ENCODE measurements at regions not wholly inside any gene's neighbourhood (a gene's known extent, or its start where the extent isn't known, plus 50 kb on each side); places are given as distances from the start of the nearest gene placed in this dataset.

DNA sequence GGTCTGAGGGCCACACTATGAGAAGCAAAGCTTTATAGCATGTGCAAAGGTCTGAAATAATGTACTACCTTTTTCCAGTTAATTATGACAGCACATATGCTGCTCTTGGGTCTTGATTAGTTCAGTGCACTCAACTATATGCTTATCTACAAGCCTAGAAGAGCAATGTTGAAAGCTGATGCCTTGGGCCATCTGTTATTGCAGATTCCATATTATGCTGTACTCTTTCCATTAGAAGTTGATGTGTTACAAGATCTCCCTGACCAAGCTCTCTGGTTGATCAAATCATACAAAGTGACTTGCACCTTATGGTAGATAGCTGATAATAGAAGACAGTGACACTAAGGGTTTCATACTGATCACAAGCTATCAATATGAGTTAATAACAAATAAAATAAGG, 327.3 kb downstream of the FRK start:
- Histone ChIP-seq H3K4me1 (ENCODE audit: control extremely low read depth in 1 of 4, control insufficient read depth in 4 of 4, insufficient read depth in 4 of 4, low read length in 3 of 4) (no peaks in the 10 kb centered on the region), H3K27ac (ENCODE audit: insufficient read depth in 1 of 2, low read depth in 1 of 2, low read length in 2 of 2, poor library complexity in 1 of 2, severe bottlenecking in 2 of 2) (no peak overlapping the region), H3K36me3 (ENCODE audit: control insufficient read depth in 4 of 4, insufficient read depth in 4 of 4, low read length in 3 of 4) (no peaks in the 10 kb centered on the region), H3K9me3 (ENCODE audit: control extremely low read depth in 1 of 5, control insufficient read depth in 4 of 5, insufficient read depth in 2 of 5, low read depth in 1 of 5, low read length in 4 of 5) (peaks cover 0 to 4% (median 0%) of the 10 kb centered on the region in 5 experiments), H3K4me3 (ENCODE audit: control insufficient read depth in 1 of 7, extremely low read depth in 1 of 7, insufficient read depth in 4 of 7, low read depth in 2 of 7, low read length in 6 of 7) (no peak overlapping the region), H3K27me3 (replicated peaks in 2 of 5; ENCODE audit: control insufficient read depth in 4 of 5, insufficient read depth in 5 of 5, low read length in 4 of 5) (no peaks in the 10 kb centered on the region)
- ChIA-PET POLR2A (no interaction called here), CTCF (no interaction called here)
- DNase-seq: no peak

DNA sequence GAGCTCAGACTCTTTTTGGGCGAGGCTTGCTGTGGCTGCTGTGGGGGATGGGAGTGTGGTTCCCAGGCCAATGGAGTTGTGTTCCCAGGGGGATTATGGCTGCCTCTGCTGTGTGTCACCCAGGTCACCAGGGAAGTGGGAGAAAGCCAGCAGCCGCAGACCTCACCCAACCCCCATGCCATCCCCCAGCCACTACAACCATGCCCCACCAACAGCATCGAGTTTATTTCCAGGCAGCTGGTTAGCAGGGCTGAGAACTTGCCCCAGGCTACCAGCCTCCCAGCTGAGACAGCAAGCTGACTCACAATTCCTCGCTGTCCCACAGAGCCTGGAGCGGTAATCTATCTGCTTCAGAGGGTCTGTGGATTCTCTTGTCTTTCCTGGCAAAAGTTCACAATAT, 331.7 kb downstream of the FRK start:
- Histone ChIP-seq H3K4me3 (ENCODE audit: control insufficient read depth in 1 of 7, extremely low read depth in 1 of 7, insufficient read depth in 4 of 7, low read depth in 2 of 7, low read length in 6 of 7) (no peak overlapping the region), H3K4me1 (ENCODE audit: control extremely low read depth in 1 of 4, control insufficient read depth in 4 of 4, insufficient read depth in 4 of 4, low read length in 3 of 4) (no peaks in the 10 kb centered on the region), H3K27ac (ENCODE audit: insufficient read depth in 1 of 2, low read depth in 1 of 2, low read length in 2 of 2, poor library complexity in 1 of 2, severe bottlenecking in 2 of 2) (no peak overlapping the region), H3K9me3 (ENCODE audit: control extremely low read depth in 1 of 5, control insufficient read depth in 4 of 5, insufficient read depth in 2 of 5, low read depth in 1 of 5, low read length in 4 of 5) (no peaks in the 10 kb centered on the region), H3K36me3 (ENCODE audit: control insufficient read depth in 4 of 4, insufficient read depth in 4 of 4, low read length in 3 of 4) (no peaks in the 10 kb centered on the region), H3K27me3 (replicated peaks in 2 of 5; ENCODE audit: control insufficient read depth in 4 of 5, insufficient read depth in 5 of 5, low read length in 4 of 5) (no peaks in the 10 kb centered on the region)
- ChIA-PET CTCF (no interaction called here), POLR2A (no interaction called here)
- no peak for DNase-seq
- WGBS (ENCODE audit: insufficient coverage): 85% methylated on average over 4 of the region's 5 CpGs

DNA sequence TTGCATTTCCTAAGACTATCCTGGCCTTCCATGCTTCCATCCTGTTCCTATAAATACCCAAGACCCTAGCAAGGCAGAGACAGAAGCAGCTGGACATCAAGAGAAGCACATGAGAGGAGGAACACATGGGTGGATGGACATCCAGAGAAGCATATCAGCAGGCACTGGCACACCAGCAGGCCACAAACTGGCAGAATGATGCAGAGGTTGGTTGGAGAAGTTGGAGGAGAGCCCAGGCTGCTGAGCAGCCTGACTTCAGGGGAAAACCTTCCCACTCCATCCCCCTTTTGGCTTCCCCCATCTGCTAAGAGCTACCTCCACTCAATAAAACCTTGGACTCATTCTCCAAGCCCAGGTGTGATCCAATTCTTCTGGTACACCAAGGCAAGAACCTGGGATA, 332.5 kb downstream of the FRK start:
- Histone ChIP-seq H3K9me3 (ENCODE audit: control extremely low read depth in 1 of 5, control insufficient read depth in 4 of 5, insufficient read depth in 2 of 5, low read depth in 1 of 5, low read length in 4 of 5) (no peaks in the 10 kb centered on the region), H3K4me1 (ENCODE audit: control extremely low read depth in 1 of 4, control insufficient read depth in 4 of 4, insufficient read depth in 4 of 4, low read length in 3 of 4) (no peaks in the 10 kb centered on the region), H3K36me3 (ENCODE audit: control insufficient read depth in 4 of 4, insufficient read depth in 4 of 4, low read length in 3 of 4) (no peaks in the 10 kb centered on the region), H3K4me3 (ENCODE audit: control insufficient read depth in 1 of 7, extremely low read depth in 1 of 7, insufficient read depth in 4 of 7, low read depth in 2 of 7, low read length in 6 of 7) (no peak overlapping the region), H3K27ac (ENCODE audit: insufficient read depth in 1 of 2, low read depth in 1 of 2, low read length in 2 of 2, poor library complexity in 1 of 2, severe bottlenecking in 2 of 2) (no peak overlapping the region), H3K27me3 (replicated peaks in 2 of 5; ENCODE audit: control insufficient read depth in 4 of 5, insufficient read depth in 5 of 5, low read length in 4 of 5) (no peaks in the 10 kb centered on the region)
- CTCF ChIA-PET: no interaction called here
- DNase-seq: no peak
- POLR2A ChIA-PET: no interaction called here

DNA sequence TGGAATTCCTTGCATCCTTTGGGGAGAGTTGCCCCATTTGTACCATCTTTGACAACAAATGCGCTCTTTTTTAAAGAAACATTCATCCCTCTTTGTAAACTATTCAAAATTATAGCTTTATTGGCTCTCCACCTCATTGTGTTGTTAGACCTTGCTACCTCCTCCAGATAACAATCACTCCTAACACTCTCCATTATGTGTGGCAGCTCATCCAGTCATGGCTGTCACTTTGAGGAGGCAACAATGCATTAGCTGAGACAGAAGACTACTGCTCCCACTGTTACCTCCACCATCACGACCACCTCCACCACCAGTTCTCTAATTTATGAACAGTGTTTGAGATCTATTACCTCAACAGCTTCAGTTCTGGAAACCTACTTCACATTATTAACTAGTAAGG, 339.1 kb downstream of the FRK start:
- DNase-seq: no peak
- ChIA-PET POLR2A (no interaction called here), CTCF (interaction anchor here (0.7 kb wide), 1 partner anchor 13 kb away, joined by 3 read pairs; no protein-coding TSS in a partner anchor)
- H3K27ac ChIP-seq (ENCODE audit: insufficient read depth in 1 of 2, low read depth in 1 of 2, low read length in 2 of 2, poor library complexity in 1 of 2, severe bottlenecking in 2 of 2): no peak overlapping the region
- H3K36me3 ChIP-seq (ENCODE audit: control insufficient read depth in 4 of 4, insufficient read depth in 4 of 4, low read length in 3 of 4): no peaks in the 10 kb centered on the region
- H3K9me3 ChIP-seq (ENCODE audit: control extremely low read depth in 1 of 5, control insufficient read depth in 4 of 5, insufficient read depth in 2 of 5, low read depth in 1 of 5, low read length in 4 of 5): peaks cover 0 to 1% (median 0%) of the 10 kb centered on the region in 5 experiments
- H3K27me3 ChIP-seq (replicated peaks in 2 of 5; ENCODE audit: control insufficient read depth in 4 of 5, insufficient read depth in 5 of 5, low read length in 4 of 5): no peaks in the 10 kb centered on the region
- H3K4me1 ChIP-seq (ENCODE audit: control extremely low read depth in 1 of 4, control insufficient read depth in 4 of 4, insufficient read depth in 4 of 4, low read length in 3 of 4): no peaks in the 10 kb centered on the region
- 92% methylated on average over 2 of the region's 2 CpGs for WGBS (ENCODE audit: insufficient coverage)
- no peak overlapping the region for H3K4me3 ChIP-seq (ENCODE audit: control insufficient read depth in 1 of 7, extremely low read depth in 1 of 7, insufficient read depth in 4 of 7, low read depth in 2 of 7, low read length in 6 of 7)

DNA sequence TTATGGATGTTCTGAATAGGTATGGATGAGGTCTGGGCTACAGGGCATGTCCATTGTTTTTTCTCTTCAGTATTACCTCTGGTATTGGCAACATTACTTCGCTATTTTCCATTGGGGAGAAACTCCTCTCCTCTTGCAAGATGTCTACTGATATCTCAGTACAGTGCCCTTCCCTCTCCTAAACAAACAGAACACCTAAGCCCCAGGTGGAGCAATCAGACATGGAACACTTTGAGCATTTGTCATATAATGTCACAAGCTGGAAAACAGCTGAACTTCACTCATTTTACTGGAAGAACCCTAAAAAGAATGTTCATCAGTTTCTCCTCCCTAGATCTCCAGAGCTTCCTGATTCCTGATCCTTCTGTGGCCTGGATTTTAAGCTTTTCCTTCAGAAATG, 339.8 kb downstream of the FRK start:
- H3K27me3 ChIP-seq (replicated peaks in 2 of 5; ENCODE audit: control insufficient read depth in 4 of 5, insufficient read depth in 5 of 5, low read length in 4 of 5): no peaks in the 10 kb centered on the region
- ChIA-PET CTCF (no interaction called here), POLR2A (no interaction called here)
- H3K4me1 ChIP-seq (ENCODE audit: control extremely low read depth in 1 of 4, control insufficient read depth in 4 of 4, insufficient read depth in 4 of 4, low read length in 3 of 4): no peaks in the 10 kb centered on the region
- H3K27ac ChIP-seq (ENCODE audit: insufficient read depth in 1 of 2, low read depth in 1 of 2, low read length in 2 of 2, poor library complexity in 1 of 2, severe bottlenecking in 2 of 2): no peak overlapping the region
- no peaks in the 10 kb centered on the region for H3K36me3 ChIP-seq (ENCODE audit: control insufficient read depth in 4 of 4, insufficient read depth in 4 of 4, low read length in 3 of 4)
- no peak overlapping the region for H3K4me3 ChIP-seq (ENCODE audit: control insufficient read depth in 1 of 7, extremely low read depth in 1 of 7, insufficient read depth in 4 of 7, low read depth in 2 of 7, low read length in 6 of 7)
- peaks cover 0 to 1% (median 0%) of the 10 kb centered on the region in 5 experiments for H3K9me3 ChIP-seq (ENCODE audit: control extremely low read depth in 1 of 5, control insufficient read depth in 4 of 5, insufficient read depth in 2 of 5, low read depth in 1 of 5, low read length in 4 of 5)
- no peak for DNase-seq
- 80% methylated on average over 1 of the region's 1 CpG for WGBS (ENCODE audit: insufficient coverage)

DNA sequence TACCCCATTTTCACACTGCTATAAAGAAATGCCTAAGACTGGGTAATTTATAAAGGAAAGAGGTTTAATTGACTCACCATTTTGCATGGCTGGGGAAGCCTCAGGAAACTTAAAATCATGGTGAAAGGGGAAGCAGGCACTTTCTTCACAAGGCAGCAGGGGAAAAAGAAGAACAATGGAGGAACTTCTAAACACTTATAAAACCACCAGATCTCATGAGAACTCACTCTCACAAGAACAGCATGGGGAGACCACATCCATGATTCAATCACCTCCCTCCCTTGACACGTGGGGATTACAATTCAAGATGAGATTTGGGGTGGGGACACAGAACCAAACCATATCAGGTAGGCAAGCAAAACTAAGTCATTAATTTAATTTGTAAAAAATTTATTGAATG, 343.2 kb downstream of the FRK start:
- no peak overlapping the region for H3K4me3 ChIP-seq (ENCODE audit: control insufficient read depth in 1 of 7, extremely low read depth in 1 of 7, insufficient read depth in 4 of 7, low read depth in 2 of 7, low read length in 6 of 7)
- peaks cover 0 to 1% (median 0%) of the 10 kb centered on the region in 5 experiments for H3K9me3 ChIP-seq (ENCODE audit: control extremely low read depth in 1 of 5, control insufficient read depth in 4 of 5, insufficient read depth in 2 of 5, low read depth in 1 of 5, low read length in 4 of 5)
- ChIA-PET POLR2A (no interaction called here), CTCF (interaction anchor here (1.6 kb wide), 1 partner anchor 9 kb away, joined by 3 read pairs; no protein-coding TSS in a partner anchor)
- H3K36me3 ChIP-seq (ENCODE audit: control insufficient read depth in 4 of 4, insufficient read depth in 4 of 4, low read length in 3 of 4): no peaks in the 10 kb centered on the region
- no peaks in the 10 kb centered on the region for H3K27me3 ChIP-seq (replicated peaks in 2 of 5; ENCODE audit: control insufficient read depth in 4 of 5, insufficient read depth in 5 of 5, low read length in 4 of 5)
- WGBS (ENCODE audit: insufficient coverage): no CpG with 5 or more reads among the region's 1 CpG
- no peak overlapping the region for H3K27ac ChIP-seq (ENCODE audit: insufficient read depth in 1 of 2, low read depth in 1 of 2, low read length in 2 of 2, poor library complexity in 1 of 2, severe bottlenecking in 2 of 2)
- DNase-seq: no peak
- H3K4me1 ChIP-seq (ENCODE audit: control extremely low read depth in 1 of 4, control insufficient read depth in 4 of 4, insufficient read depth in 4 of 4, low read length in 3 of 4): no peaks in the 10 kb centered on the region

DNA sequence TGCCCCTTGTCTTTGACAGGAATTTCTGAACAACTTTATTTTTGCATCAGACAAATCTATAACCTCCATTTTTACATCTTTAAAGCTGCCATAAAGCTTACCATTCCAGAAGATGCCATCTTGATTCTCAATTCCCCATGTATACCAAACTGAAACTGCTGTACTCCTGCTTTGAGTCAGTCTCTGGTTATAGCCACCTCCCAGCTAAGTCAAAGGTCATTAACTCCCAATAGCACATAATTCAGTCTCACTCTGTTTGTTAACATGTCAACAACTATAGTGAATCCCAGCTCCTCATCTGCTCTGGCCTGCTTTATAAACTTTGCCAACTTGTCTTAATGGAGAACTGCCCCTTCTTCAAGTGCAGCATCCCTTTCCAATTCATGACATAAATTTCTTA, 343.6 kb downstream of the FRK start:
- Histone ChIP-seq H3K4me1 (ENCODE audit: control extremely low read depth in 1 of 4, control insufficient read depth in 4 of 4, insufficient read depth in 4 of 4, low read length in 3 of 4) (no peaks in the 10 kb centered on the region), H3K36me3 (ENCODE audit: control insufficient read depth in 4 of 4, insufficient read depth in 4 of 4, low read length in 3 of 4) (no peaks in the 10 kb centered on the region), H3K27me3 (replicated peaks in 2 of 5; ENCODE audit: control insufficient read depth in 4 of 5, insufficient read depth in 5 of 5, low read length in 4 of 5) (no peaks in the 10 kb centered on the region), H3K9me3 (ENCODE audit: control extremely low read depth in 1 of 5, control insufficient read depth in 4 of 5, insufficient read depth in 2 of 5, low read depth in 1 of 5, low read length in 4 of 5) (peaks cover 0 to 1% (median 0%) of the 10 kb centered on the region in 5 experiments), H3K4me3 (ENCODE audit: control insufficient read depth in 1 of 7, extremely low read depth in 1 of 7, insufficient read depth in 4 of 7, low read depth in 2 of 7, low read length in 6 of 7) (no peak overlapping the region), H3K27ac (ENCODE audit: insufficient read depth in 1 of 2, low read depth in 1 of 2, low read length in 2 of 2, poor library complexity in 1 of 2, severe bottlenecking in 2 of 2) (no peak overlapping the region)
- ChIA-PET CTCF (no interaction called here), POLR2A (no interaction called here)
- no peak for DNase-seq
